Right lobe of liver (tissue), 4 donors: ENCODE measurements at regions not wholly inside any gene's neighbourhood (a gene's known extent, or its start where the extent isn't known, plus 50 kb on each side); places are given as distances from the start of the nearest gene placed in this dataset.

Source experiments
- CTCF ChIP-seq, 4 donors: fragments of 200-600 bp in 3 of 4; fragments of 450-650 bp in 1 of 4; IDR thresholded peaks; one replicate each; pipeline versions ENCODE4 v1.5.1 to v1.8.0; 2016 to 2022; ENCODE audit warnings: antibody characterized with exemption in 4 of 4, mild to moderate bottlenecking in 2 of 4
- POLR2A ChIP-seq: fragments of 450-650 bp; IDR thresholded peaks from one replicate; pipeline ENCODE4 v1.6.1; 2017; ENCODE audit warnings: antibody characterized with exemption, mild to moderate bottlenecking
- donor health status: DM: no; HTN: no; CAD: no.
- donor health status: DM: no; HTN: no; CAD: no.
- donor health status: DM: no; HTN: yes; CAD: no.

- TF ChIP-seq CTCF (IDR thresholded peaks at IDR 0.05) (no peak), POLR2A (no peak)
Observed at GRCh38 chr4:79514621-79515329, 106.7 kb upstream of the GK2 start.
